ENCODE measurements at regions not wholly inside any gene's neighbourhood (a gene's known extent, or its start where the extent isn't known, plus 50 kb on each side); places are given as distances from the start of the nearest gene placed in this dataset.

GRCh38 chr12:68391937-68392336 is 59.8 kb upstream of the MDM1 start:
- TF ChIP-seq POLR2A (IDR thresholded peaks at IDR 0.05; ENCODE audit: low read depth, low read length): no peak
- TF ChIP-seq POLR2AphosphoS5 (IDR thresholded peaks at IDR 0.05; ENCODE audit: low read depth, low read length): no peak
- no peak for TF ChIP-seq TAF1 (IDR thresholded peaks at IDR 0.05; ENCODE audit: borderline replicate concordance, low read depth, low read length)

Data from GM12892 (cell line).